EH (cell line): ENCODE measurements at regions not wholly inside any gene's neighbourhood (a gene's known extent, or its start where the extent isn't known, plus 50 kb on each side); places are given as distances from the start of the nearest gene placed in this dataset.

Experiments
- DNase-seq: peaks from one replicate; pipeline ENCODE4 v3.0.0-alpha.2; 2015; ENCODE audit warnings: low read depth

DNA sequence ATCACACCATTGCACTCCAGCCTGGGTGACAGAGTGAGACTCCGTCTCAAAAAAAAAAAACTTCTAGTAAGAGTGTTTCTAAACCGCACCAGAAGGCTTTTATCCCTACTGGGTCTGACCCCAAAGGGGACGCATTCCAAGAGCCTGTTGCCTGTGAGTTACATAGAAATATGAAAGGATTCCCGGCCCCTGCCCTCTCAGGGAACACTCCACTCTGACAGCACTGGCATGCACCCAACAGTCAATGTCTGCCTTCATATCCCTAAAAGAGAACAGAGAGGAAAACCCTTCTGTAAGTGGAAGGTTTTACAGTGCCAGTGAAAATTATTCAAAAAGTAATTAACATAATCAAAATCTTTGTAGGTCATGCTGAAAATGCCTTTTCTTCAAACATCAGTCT is 117.1 kb upstream of the PTPRT start:
- DNase-seq, result no peak

DNA sequence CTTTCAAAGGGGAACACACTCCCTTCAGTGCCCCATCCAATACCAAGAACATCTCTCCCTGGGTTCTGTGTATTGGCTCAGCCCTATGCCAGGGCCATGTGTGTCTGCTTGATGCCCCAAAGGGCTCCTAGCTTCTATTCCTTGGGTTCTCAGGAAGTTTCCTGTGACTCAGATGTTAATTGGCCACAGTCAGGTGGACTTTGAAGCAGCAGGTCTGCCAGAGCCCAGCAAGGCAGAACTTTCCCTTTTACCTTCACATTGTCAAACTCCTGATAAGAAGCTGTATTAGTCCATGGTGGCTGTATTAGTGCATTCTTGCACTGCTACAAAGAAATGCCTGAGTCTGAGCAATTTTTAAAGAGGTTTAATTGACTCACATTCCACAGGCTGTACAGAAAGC is 116.0 kb upstream of the PTPRT start:
- no peak for DNase-seq

GRCh38 chr20:43304598-43304997 is 114.9 kb upstream of the PTPRT start:
- DNase-seq, result no peak

DNA sequence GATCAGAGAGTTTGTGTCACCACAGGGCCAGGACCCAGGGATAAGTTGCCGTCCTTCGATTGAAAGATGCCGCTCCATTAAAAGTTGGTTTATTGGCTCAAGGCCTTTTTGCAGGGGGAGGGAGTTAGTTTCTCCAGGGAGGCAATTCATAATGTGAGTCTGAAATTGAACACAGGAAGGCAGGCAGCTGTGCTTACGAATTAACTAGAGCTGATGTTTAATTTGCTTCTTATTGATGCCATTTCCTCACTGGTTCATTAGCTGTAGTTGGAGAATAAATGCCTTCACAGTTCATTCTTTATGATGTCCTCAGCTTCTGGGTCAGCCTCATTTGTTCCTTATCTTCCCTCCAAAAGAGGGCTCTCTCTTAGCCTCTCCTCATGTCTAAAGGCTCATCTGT is 113.2 kb upstream of the PTPRT start:
- no peak for DNase-seq

GRCh38 chr20:43300901-43301300 is 111.2 kb upstream of the PTPRT start:
- DNase-seq, result no peak

- DNase-seq, result no peak
Measured at GRCh38 chr20:43295781-43296180, 106.1 kb upstream of the PTPRT start.

DNA sequence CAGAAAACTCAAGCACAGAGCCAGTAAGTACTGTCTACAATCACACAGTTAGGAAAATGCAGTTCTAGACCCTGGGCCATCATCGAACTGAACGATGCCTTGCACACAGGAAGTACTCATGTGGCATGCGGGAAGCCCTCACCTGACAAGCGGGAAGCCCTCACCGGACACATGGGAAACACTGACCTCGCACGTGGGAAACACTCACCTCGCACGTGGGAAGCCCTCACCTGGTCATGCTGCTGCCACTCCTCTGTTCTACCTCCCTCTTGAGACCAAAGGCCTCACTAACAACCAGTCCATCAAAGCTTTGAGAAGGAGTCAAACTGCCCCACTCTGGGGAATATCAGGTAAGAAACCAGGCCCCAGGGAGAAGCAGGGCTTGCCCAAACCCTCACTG is 105.6 kb upstream of the PTPRT start:
- no peak for DNase-seq

DNA sequence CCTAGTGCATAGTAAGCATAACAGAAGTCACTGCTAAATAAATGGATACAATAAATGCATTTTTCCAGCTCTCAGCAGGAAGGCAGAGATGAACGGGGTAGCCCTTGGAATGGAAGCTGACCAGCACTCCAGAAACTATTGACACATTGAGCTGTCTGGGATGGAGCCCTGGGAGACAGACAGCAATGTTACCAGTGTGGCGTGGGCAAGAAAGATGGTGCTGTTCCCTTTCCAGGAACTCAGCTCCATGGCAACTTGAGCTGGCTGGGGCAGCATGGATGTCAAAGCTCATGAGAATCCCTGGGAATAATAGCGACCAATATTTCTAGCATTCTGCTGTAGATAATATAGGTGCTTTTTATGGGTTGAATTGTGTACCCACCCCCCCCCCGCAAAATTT is 104.3 kb upstream of the PTPRT start:
- no peak for DNase-seq

- DNase-seq, result no peak
Measured at GRCh38 chr20:43293068-43293786, 103.5 kb upstream of the PTPRT start.

DNA sequence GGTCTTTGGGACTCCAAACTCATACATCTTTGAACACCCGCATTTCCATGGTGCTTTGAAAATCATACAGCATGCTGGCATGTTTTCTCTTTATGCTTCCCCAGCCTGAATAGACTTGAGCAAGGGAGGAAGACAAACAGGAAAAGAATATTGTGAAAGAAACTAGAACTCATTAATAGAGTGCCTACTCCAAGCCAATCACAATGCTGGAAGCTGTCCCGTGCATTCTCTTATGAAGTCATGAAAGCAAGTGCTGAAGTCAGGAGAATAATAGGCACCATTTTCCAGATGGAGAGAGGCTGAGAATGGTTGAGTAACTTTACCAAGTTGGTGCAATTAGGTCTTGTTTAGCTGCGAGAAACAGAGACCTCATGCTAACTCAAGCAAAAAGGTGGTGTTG is 102.5 kb upstream of the PTPRT start:
- DNase-seq, result no peak

DNA sequence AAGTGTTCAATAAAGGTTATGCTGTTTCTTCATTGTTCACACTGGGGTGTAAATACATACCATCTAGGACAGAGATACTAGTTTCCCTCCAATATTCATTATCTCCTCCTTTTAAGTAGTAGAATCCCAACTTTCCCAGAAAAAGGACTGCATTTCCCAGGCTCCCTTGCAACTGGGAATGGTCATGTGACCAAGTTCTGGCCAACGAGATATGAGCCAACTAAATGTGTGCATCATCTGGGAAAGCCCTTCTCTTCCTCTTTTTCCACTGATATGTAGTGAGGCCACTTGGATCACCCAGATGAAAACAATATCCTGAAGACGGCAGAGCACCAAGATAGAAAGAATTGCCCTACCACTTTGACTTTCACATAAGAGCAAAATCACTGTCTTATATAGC is 97.9 kb upstream of the PTPRT start:
- no peak for DNase-seq

DNA sequence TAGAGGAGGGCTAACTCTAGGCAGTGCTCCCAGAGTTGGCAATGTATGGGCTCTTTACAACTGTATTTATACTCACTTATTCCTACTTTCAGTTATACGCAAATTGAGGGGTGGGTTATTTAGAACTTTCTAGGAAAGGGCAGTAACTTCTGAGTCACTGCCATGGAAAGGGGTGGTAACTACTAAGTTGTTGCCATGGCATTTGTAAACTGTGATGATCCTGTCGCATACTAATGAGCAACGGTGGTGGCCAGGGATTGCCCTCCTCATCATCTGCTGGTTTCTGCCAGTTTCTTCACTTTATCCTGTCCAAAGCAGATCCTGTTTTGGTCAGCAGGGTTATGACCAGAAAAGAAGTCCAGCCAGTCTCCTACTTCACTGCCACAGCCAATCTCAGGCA is 95.5 kb upstream of the PTPRT start:
- DNase-seq, result no peak

DNA sequence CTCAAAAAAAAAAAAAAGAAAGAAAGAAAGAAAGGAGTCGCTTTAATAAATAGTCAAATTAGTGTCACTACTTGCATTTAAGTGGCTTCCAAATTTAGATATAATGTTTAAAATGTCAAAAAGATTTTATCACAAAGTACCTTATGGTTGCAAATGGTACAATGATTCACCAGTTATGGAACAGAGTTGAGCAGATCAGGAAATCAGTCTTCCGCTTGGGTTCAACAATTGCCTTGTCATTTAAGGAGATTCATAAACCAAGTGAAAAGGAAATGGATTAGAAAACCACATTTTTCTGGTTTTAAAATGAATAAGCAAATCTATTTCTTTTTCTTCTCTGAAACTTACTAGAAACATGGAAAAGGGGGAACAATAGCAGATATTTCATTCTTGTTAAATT is 94.8 kb upstream of the PTPRT start:
- DNase-seq, result no peak

DNA sequence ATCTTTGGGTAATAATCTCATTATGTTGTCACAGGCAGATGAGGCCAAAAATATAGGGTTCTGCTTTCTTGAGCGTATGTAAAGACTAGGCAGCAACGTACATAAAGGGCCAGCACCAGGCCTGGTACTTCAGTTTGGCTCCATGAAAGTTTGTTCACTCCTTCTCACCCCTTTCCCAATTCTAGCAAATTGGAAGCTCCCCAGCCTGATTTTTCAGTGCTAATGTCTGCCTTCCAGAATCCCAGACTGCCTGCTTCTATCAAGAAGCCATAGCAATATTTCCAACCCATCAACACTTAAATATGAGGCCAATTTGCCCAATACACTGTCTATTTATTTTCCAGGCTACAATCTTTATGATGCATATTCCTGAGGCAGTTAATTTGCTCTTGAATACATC is 93.4 kb upstream of the PTPRT start:
- no peak for DNase-seq

GRCh38 chr20:43271980-43272379 is 82.3 kb upstream of the PTPRT start:
- DNase-seq, result no peak

DNA sequence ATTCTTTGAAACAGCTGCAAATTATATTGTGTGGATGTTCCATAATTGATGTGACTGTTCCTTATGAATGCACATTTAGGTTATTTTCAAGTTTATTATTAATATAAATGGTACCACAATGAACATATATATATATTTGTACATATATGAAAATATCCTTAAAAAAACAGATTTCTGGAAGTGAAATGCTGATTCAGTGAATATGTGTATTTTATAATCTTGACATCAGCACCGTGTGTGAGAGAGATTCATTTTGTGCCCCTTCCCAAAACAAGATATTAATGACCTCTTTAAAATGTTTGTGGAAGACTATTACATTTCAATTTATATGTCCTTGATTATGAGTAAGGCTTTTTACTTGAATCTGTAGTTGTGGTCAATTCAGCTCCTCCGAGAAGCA is 75.7 kb upstream of the PTPRT start:
- no peak for DNase-seq

DNA sequence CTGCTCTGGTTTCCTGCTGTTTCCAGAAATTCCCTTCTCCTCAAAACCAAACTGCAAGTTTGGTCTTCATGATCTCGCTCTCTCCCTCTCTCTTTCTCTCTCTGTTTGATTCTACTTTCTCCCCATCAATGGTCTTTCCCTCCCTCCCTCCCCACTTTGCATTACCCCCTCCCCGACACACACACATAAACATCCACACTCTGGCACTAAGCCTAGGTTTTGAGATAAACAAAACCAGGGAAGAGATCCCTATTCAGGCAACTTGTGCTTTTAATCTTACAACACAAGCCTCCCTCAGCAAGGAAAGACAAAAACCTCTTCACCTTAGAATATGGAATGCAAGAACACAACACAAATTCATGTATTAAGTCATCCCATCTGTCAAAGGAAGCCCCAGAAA is 73.5 kb upstream of the PTPRT start:
- no peak for DNase-seq

DNA sequence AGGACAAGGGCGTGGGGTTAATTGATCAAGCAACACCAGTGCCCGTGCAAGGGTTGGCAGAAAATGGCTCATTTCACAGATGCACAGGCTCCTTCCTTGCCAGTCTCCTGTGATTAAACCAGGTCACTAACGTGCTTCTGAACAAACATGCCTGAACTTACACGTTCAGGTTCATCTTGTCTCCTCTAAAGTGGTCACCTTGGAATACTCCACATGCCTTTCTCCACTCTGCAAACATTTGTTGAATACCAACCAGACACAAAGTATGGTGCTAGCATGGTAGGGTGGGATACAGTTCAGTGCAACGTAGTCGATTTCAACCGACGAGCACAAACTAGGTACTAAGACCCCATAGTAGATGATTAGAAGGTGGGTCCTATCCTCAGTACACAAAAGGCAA is 72.6 kb upstream of the PTPRT start:
- DNase-seq, result no peak

- no peak for DNase-seq
Measured at GRCh38 chr20:43255877-43256276, 66.2 kb upstream of the PTPRT start.

DNA sequence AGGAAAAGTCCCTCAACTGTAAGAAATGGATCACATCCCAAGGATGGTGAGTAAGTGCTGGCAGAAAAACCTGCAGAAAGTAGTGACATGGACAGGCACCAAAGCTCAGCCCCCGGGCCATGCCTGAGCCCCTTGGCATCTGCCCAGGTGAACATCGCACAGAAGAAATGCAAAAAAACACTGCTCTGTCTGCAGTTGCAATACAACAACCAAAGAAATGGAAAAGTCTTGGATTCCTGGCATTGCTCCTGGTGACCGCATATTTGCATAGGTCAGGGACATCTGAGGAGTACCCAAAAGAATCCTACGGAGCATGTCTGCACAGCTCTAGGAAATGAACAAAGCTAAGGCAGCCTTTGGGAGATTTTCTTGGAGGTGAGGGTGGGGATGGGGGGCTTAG is 63.1 kb upstream of the PTPRT start:
- no peak for DNase-seq

DNA sequence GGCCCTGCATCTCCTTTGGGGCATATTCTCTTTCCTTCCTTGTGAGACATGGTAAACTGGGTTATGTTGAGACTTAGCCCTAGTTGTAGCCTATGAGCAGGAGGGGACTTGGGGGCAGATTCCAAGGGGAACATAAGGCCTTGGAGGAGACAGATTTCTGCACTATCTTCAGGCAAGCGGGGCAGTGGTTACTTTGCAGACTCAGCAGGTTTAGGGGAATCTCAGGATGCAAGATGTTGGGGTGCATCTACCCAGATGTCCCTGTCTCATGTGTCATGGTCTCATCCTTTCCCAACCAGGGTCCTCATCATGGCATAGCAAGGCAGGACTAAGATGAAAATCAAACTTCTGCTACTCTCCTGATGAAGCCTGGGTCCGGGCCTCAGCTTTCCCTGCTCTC is 58.6 kb upstream of the PTPRT start:
- DNase-seq, result no peak

GRCh38 chr20:43247361-43247760 is 57.7 kb upstream of the PTPRT start:
- no peak for DNase-seq

DNA sequence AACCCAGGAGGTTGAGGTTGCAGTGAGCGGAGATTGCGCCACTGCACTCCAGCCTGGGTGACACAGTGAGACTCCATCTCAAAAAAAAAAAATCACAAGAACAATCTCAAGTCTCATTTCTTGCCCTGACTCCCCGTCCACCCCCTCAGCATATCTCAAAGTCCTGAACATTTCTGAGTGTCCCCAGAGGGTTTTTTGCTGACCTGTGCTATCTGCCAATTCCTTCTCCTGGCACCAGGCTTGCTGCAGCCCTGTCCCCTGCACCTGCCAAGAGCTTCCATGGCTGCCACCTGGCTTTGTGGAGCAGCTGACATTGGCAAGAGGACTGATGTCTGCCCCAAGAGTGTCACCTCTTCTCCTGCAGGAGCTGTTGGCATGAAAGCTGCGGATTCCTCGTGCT is 54.9 kb upstream of the PTPRT start:
- no peak for DNase-seq

DNA sequence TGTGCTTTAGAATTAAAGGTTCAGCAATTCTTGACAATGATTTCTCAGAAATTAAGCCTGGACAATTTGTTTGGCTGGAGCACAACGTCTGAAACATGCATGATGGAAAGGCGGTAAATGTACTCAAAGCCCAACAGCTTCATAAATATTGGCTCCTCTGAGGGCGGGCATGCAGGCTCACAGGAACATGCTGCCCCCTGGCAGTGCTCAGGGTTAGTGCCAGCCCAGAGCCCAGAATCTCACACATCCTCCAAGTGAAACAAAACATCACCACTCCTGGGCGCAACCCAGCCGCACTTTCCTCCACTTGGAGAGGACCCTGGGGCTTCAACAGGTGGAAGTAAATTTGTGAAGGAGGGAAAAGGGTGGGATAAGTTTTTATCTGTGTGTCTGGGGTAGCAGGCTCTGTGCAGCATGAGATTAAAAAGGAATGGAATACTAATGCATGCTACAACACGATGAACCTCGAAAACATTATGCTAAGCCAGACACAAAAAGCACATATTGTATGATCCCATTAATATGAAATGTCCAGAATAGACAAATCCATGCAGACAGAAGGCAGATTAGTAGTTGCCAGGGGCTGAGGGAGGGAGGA is 54.1 kb upstream of the PTPRT start:
- no peak for DNase-seq
